KMS-11 (cell line): ENCODE measurements at regions not wholly inside any gene's neighbourhood (a gene's known extent, or its start where the extent isn't known, plus 50 kb on each side); places are given as distances from the start of the nearest gene placed in this dataset.

Experiments
- H2AFZ ChIP-seq: fragments of 200-600 bp; sonication (generic); 2 replicates; pipeline ENCODE4 v1.6.1; 2016; ENCODE audit warnings: antibody characterized with exemption, mixed run types, low read depth
- H3K27ac ChIP-seq: fragments of 200-600 bp; sonication (generic); 2 replicates; pipeline ENCODE4 v1.6.1; 2016; ENCODE audit warnings: mild to moderate bottlenecking, mixed run types
- H3K27me3 ChIP-seq: fragments of 200-600 bp; sonication (generic); 2 replicates; pipeline ENCODE4 v1.6.1; 2017; ENCODE audit warnings: mild to moderate bottlenecking, low read depth, mixed run types, moderate library complexity; ENCODE audit not compliant: insufficient read depth
- H3K36me3 ChIP-seq: fragments of 200-600 bp; sonication (generic); 2 replicates; pipeline ENCODE4 v1.6.1; 2017; ENCODE audit warnings: mild to moderate bottlenecking, mixed run types; ENCODE audit not compliant: insufficient read depth
- H3K4me1 ChIP-seq: fragments of 200-600 bp; sonication (generic); 2 replicates; pipeline ENCODE4 v1.6.1; 2016; ENCODE audit warnings: mild to moderate bottlenecking, low read depth, mixed run types; ENCODE audit not compliant: poor library complexity, severe bottlenecking
- H3K4me2 ChIP-seq: fragments of 200-600 bp; sonication (generic); 2 replicates; pipeline ENCODE4 v1.7.0; 2016; ENCODE audit warnings: mild to moderate bottlenecking, mixed run types
- H3K4me3 ChIP-seq: fragments of 200-600 bp; sonication (generic); IDR thresholded peaks from 2 replicates; pipeline ENCODE4 v1.6.1; 2017; ENCODE audit warnings: low read depth, low read length, mixed read lengths; ENCODE audit not compliant: insufficient read depth
- H3K79me2 ChIP-seq: fragments of 200-600 bp; sonication (generic); 2 replicates; pipeline ENCODE4 v1.6.1; 2016; ENCODE audit warnings: low read depth, mixed run types; ENCODE audit not compliant: insufficient read depth
- H3K9ac ChIP-seq: fragments of 200-600 bp; sonication (generic); 2 replicates; pipeline ENCODE4 v1.6.1; 2016; ENCODE audit warnings: mild to moderate bottlenecking, mixed run types
- H4K20me1 ChIP-seq: fragments of 200-600 bp; sonication (generic); 2 replicates; pipeline ENCODE4 v1.6.1; 2016; ENCODE audit warnings: mild to moderate bottlenecking, mixed run types; ENCODE audit not compliant: insufficient read depth
- CTCF ChIP-seq: fragments of 200-600 bp; sonication (generic); conservative IDR thresholded peaks from 2 replicates; pipeline ENCODE4 v1.6.1; 2017; ENCODE audit warnings: low read depth, mild to moderate bottlenecking, antibody characterized with exemption, low read length, moderate library complexity, mixed read lengths

DNA sequence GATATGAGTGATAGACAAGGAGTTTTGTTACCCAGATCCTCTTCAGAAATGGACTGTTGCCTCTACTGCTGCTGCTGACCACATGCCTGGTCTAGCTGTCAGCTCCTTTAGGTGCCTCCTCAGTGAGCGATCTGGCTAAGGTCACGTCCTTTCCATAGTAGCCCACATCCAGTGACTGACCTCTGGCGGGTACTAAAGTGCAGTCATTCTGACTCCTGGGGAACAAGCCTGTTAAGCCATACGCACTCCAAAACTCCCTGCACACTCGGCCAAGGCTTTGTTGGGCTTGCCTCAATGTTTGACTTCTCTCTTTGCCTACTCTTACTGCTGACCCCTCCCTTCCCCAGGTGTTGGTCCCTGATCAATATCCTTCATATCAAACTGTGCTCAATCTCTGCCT lies 685.2 kb downstream of the IRS1 start:
- Histone ChIP-seq H3K4me3 (no peak overlapping the region), H3K27ac (no peak overlapping the region), H2AFZ (no peak overlapping the region), H3K36me3 (no peaks in the 10 kb centered on the region), H3K27me3 (no peaks in the 10 kb centered on the region), H3K4me1 (no peaks in the 10 kb centered on the region), H3K9ac (no peak overlapping the region), H3K4me2 (no peak overlapping the region), H3K79me2 (no peaks in the 10 kb centered on the region), H4K20me1 (no peaks in the 10 kb centered on the region)
- no peak for TF ChIP-seq CTCF

GRCh38 chr2:226098861-226099745 lies 699.6 kb downstream of the NYAP2 start:
- no peak for TF ChIP-seq CTCF
- H3K79me2 ChIP-seq, result no peaks in the 10 kb centered on the region
- no peaks in the 10 kb centered on the region for H3K27me3 ChIP-seq
- no peak overlapping the region for H3K4me3 ChIP-seq
- H3K4me1 ChIP-seq, result no peaks in the 10 kb centered on the region
- H4K20me1 ChIP-seq, result no peaks in the 10 kb centered on the region
- H3K9ac ChIP-seq, result no peak overlapping the region
- H3K4me2 ChIP-seq, result no peak overlapping the region
- H2AFZ ChIP-seq, result no peak overlapping the region
- no peak overlapping the region for H3K27ac ChIP-seq
- no peaks in the 10 kb centered on the region for H3K36me3 ChIP-seq

- Histone ChIP-seq H3K36me3 (no peaks in the 10 kb centered on the region), H3K4me1 (no peaks in the 10 kb centered on the region)
Observed at GRCh38 chr2:226095058-226095457, 695.5 kb downstream of the NYAP2 start.

DNA sequence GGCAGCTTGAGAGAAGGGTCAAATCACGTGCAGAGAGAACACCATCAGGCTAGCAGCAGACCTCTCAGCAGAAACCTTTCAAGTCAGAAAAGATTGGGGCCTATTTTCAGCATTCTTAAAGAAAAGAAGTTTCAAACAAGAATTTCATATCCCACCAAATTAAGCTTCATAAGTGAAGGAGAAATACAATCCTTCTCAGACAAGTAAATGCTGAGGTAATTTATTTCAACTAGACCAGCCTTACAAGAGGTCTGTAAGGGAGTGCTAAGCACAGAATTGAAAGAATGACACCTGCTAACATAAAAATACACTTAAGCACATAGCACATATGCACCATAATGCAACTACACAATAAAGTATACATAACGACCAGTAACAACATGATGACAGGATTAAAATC lies 693.9 kb downstream of the NYAP2 start:
- H3K36me3 ChIP-seq, result no peaks in the 10 kb centered on the region
- no peaks in the 10 kb centered on the region for H3K4me1 ChIP-seq
- no peak overlapping the region for H2AFZ ChIP-seq
- H3K27ac ChIP-seq, result no peak overlapping the region
- TF ChIP-seq CTCF, result no peak
- H3K4me2 ChIP-seq, result no peak overlapping the region
- no peaks in the 10 kb centered on the region for H3K79me2 ChIP-seq
- no peaks in the 10 kb centered on the region for H3K27me3 ChIP-seq
- H3K9ac ChIP-seq, result no peak overlapping the region
- no peak overlapping the region for H3K4me3 ChIP-seq
- no peaks in the 10 kb centered on the region for H4K20me1 ChIP-seq

More at GRCh38 chr2:226095058-226095457, 695.5 kb downstream of the NYAP2 start:
- no peak for TF ChIP-seq CTCF
- Histone ChIP-seq H2AFZ (no peak overlapping the region), H3K79me2 (no peaks in the 10 kb centered on the region), H3K27me3 (no peaks in the 10 kb centered on the region), H3K4me2 (no peak overlapping the region), H3K27ac (no peak overlapping the region), H3K4me3 (no peak overlapping the region), H3K9ac (no peak overlapping the region), H4K20me1 (no peaks in the 10 kb centered on the region)
